ENCODE measurements at regions not wholly inside any gene's neighbourhood (a gene's known extent, or its start where the extent isn't known, plus 50 kb on each side); places are given as distances from the start of the nearest gene placed in this dataset.

DNA sequence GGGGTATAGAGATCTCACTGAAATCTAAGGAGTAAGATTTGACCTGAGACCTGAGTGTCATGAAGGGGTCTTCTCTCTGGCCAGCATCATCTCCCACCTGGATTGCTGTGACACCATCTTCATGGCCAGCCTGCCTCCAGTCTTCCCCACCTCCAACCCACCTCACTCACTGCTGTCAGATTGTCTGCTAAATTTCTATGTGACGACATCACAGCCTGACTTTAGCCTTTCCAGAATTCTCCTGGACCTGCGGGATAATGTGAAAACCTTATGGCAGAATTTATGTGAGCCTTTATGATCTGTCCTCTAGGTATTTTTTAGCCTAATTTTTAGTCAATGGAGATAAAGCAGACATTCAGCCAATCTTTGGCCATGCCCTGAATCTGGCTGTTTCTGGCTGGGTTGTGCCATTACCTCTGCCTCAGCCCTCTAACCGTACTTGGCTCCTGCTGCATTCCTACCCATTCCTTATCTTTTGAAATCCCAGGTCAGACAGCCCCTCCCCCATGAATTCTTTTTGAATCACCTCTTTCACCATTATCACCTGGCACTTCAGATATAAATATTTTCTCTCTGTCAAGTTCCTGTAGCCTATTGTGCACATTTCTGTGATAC is 66.4 kb upstream of the MMADHC start:
- TF ChIP-seq POLR2A (IDR thresholded peaks at IDR 0.05): no peak
- TF ChIP-seq, protein P1, sequence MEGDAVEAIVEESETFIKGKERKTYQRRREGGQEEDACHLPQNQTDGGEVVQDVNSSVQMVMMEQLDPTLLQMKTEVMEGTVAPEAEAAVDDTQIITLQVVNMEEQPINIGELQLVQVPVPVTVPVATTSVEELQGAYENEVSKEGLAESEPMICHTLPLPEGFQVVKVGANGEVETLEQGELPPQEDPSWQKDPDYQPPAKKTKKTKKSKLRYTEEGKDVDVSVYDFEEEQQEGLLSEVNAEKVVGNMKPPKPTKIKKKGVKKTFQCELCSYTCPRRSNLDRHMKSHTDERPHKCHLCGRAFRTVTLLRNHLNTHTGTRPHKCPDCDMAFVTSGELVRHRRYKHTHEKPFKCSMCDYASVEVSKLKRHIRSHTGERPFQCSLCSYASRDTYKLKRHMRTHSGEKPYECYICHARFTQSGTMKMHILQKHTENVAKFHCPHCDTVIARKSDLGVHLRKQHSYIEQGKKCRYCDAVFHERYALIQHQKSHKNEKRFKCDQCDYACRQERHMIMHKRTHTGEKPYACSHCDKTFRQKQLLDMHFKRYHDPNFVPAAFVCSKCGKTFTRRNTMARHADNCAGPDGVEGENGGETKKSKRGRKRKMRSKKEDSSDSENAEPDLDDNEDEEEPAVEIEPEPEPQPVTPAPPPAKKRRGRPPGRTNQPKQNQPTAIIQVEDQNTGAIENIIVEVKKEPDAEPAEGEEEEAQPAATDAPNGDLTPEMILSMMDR (IDR thresholded peaks at IDR 0.05): no peak
